Stimulated activated CD8-positive, alpha-beta memory T cell treated with anti-CD3 and anti-CD28 coated beads, Interleukin-15, amount 100 ng/mL, for 48 hours (primary cell): ENCODE measurements at regions not wholly inside any gene's neighbourhood (a gene's known extent, or its start where the extent isn't known, plus 50 kb on each side); places are given as distances from the start of the nearest gene placed in this dataset.

Experiments
- DNase-seq, 2 donors: peaks; one replicate each; pipeline ENCODE4 v3.0.0-alpha.2; 2020; ENCODE audit warnings: low read depth in 2 of 2

DNA sequence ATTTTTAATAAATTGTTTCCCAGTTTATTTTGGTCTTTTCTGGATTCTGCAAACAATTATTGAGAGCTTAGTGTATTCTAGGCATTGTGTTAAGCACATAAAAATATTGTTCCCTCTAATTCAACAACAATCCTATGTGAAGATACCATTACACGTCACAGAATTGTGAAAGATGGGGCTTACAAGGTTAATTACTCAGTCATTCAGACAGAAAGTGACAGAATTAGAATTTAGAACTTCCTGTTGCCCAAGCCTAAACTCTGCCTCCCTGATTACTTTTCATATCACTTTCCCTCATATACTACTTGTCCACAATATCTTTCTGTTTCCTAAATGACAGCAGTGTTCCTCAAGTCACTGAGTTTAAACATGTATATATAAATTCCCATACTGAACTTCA is 186.7 kb upstream of the VEGFC start:
- no peak for DNase-seq

DNA sequence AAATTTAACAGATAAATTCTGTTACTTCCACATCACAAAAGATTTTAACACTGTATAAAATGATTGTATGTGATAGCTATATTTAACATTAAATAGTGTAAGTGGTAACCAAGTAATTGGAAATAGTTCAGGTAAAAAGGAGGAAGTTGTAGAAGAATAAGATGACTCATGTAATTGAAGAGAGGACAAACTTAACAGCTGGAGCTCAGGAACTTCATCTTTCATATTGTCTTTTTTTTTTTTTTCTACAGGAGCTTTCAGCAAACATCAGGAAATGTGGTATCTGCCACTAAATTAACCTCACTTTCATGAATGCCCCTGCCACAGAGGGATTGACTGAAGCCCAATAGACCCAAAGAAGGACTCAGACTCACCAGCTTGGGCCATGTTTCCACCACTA is 188.4 kb upstream of the VEGFC start:
- DNase-seq, result no peak

DNA sequence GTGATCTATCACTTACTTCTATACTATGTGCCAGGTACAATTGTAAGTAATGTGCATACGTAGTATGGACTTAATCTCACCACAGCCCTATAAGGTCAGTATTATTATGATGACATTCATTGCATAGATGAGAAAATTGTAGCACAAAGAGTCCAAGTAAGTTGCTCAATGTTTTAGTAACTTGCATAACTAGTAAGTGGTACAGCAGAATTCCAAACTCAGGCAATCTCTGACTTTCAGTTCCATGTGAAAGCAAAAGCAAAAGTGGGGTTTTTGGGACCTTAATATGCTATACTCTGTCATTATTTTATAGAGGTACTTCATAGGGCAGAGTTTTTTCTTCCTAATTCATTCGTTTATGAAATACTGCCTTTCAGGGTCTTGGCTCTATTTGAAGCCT is 188.8 kb upstream of the VEGFC start:
- no peak for DNase-seq

DNA sequence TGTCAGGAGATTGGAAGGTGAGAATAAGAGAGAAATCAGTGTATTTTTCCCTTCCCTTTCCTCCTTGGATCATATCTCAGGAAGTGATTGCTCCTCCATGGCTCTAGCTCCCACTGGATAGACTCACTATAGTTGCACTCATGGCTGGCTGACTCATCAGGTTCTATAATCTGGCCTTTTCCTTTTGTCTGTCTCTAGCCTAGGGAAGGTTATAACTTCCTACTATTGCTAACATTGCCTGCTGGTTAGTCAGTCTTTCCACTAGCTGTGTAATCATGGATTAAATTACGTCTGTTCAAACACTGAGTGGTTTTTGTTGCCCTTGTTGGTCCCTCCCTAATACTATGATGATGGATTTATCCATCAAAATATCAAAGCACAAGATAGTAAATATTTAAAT is 195.5 kb upstream of the VEGFC start:
- DNase-seq, result no peak

DNA sequence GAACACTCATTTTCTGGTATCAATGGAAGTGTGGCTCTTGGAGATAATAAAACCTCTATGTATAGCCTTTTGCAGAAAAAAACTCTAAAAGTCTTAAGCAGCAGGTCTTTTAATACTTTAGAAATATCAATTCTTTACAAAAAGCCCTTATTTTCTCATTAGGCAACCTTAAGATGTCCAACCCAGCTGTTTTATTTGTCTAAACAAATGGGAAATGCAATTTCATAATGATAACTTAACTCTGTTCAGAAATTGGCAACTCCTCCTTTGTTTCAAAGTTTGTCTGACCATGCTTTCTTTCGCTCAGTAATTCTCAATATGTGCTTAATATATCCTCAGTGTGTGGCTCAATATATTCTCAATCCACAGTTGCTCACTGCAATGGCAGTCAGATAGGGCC is 196.5 kb upstream of the VEGFC start:
- DNase-seq, result no peak

DNA sequence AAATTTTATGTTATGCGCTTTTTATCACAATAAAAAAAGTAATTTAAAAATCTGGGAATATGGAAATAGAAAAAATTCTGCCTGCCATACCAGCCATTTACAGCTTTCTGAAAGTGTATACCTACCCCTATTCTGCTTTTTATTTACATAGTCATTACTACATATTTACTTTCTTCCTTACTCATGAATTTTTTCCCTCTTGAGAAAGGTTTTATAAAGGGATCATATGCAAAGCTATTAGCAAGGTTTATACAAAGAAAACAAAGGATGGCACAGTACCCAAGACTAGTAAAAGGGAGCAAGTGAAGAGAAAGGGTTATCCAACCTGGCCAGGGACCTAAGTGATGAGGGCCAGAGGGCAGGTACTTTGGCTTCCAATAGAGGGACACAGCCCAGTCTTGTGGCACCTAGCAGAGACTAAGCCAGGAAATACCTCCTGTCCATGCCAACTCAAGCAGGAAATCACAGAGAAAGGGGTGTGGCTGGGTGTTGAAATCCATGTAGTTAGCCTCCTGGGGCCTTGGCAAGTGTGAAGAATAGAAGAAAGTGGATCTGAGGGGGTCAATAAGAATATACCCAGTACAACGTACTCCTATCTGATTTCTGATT is 207.3 kb upstream of the VEGFC start:
- no peak for DNase-seq

DNA sequence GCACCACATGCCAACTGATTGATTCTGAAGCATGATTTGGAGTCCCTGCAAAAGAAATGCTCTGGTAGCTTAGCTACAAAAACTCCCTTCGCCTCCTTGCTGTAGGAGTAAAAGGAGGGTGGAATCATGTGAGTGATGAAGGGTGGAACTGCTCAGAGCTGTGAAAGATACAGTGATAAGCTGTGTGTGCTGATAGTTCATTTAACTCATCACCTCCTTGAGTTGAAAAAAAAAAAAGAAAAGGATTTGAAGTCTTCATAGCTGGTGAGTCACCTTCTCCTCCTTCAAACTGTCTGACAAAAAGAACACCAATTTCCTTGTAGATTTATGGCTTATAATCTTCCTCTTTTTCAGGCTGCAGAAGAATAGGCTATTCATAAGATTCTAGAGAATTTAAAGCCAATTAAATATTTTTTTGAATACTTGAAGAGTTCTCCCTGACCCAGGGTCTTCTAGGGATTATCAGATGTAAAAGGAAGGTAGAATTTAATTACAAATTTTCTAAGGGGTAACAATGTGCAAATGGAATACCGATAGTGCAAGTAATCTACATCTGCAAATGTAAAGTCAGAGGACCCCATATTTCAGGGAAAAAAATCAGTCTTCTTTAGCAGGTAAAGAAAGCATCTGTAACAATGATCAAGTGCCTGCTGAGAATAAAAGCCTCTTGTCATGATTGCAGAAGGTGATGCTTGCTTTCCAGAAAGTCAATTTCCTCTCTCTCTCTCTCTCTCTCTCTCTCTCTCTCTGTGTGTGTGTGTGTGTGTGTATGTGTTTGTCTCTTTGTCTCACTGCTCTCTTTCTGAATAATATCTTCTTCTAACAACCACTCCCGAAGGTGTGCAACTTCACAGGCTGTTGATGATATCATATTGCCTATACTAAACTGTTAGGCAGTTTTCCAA is 208.8 kb upstream of the VEGFC start:
- no peak for DNase-seq

DNA sequence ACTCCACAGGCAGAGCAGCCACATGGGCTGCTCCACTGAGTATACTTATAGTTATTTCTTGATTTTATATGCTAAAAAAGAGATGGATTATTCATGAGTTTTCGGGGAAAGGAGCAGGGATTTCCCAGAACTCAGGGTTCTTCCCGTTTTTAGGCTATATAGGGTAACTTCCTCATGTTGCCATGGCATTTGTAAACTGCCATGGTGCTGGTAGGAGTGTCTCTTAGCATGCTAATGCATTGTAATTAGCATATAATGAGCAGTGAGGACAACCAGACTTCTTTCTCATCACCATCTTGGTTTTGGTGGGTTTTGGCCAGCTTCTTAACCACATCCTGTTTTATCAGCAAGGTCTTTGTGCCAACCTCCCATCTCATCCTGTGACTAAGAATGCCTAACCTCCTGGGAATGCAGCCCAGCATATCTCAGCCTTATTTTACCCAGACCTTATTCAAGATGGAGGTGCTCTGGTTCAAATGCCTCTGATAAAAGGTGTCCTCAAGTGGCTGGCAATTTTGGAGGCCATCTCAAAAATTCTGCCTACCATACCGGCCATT is 213.0 kb upstream of the VEGFC start:
- DNase-seq, result no peak

DNA sequence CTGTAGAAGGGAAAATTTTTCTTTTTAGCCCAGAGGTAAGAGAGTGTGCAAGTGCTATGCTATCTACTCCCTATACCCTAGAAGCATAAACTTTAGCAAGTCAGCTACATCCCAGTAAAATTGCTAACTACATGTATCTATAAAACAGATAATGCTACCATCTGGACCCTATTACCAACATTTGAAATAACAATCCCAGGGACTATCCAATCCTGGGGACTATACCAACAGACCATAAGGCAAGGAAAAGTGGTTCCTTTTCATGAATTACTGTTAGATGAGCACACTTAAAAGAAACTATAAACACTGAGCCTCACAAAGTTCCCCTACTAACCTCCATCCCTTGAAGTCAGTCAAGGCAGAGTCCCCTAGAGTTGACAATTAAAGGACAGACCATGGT is 213.6 kb upstream of the VEGFC start:
- no peak for DNase-seq

DNA sequence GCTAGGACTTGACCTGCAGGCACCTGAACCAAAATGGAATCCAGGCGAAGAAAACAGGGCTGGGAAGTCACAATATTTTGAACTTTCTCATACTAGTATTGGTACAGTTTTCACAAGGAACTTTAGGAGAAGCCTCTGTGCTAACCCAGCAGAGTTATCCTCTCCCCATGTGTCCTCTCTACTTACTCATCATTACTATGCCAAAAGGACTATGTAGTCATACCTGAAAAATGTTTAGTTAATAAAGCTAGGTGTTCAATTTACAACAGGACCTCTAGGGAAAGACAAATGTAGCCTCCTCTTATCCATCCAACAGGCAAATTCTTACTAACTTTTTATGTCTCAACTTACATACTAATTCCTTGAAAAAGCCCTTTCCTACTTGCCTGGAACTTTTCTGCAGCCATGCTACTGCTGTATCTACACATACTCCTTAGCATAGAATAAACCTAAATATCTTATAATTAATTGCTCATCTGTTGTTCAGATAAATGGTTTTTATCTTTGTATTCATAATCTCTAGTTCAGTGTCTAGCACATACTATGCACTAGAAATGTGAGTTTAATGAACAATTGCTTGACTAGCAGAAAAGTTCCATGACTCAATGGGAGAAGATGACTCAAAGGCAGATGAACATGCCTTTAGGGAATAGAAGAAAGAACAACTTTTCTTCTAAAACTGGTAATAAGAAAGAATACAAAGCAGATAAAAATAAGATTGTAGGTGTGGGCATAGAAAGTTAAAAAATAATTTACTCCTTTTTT is 215.5 kb upstream of the VEGFC start:
- DNase-seq, result no peak

DNA sequence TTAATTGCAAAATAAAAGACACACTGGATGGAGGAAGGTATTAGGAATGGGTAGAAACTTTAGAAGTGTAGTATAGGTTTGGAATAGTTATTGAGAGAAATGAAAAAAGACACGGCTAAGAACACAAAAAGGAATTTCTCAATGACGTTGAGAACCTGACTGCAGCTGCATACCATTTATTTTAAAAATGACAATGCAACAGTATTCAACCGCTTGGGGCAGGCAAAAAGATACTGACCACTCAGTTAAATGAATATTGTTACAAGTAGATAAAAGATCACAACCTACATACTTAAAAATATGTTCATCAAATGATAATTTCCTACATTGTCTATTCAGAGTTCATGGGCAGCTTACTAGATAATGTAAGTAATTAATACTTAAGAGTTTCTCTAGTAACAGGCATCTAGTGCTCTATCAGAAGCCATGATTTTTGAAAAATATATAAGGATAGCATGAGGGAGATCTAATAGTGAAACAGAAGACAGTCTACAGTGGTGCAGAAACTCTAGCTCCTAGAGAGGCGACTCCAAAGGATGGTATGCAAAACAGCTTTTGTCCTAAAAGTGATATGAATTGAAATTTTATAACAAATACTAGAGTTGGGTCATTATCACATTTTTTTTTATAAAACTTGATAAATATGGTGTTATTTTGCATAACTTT is 216.2 kb upstream of the VEGFC start:
- DNase-seq, result no peak

DNA sequence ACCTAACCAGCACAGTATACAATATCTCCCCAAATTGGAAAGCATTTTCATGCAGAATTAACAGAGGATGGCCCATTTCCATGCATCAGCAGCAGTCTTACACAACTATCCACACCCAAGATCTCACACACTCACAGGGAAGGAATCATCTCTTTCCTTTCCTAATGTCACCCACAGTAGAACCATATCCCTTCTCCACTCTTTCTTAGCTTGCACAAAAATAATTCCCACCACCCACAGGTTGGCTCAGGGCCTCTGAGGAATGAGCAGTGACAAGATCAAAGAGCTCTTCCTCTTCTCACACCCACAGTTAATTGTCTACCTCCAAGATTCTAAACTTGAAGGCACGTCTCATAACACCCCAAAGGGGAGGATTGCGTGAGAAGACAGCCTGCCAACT is 217.7 kb upstream of the VEGFC start:
- no peak for DNase-seq

DNA sequence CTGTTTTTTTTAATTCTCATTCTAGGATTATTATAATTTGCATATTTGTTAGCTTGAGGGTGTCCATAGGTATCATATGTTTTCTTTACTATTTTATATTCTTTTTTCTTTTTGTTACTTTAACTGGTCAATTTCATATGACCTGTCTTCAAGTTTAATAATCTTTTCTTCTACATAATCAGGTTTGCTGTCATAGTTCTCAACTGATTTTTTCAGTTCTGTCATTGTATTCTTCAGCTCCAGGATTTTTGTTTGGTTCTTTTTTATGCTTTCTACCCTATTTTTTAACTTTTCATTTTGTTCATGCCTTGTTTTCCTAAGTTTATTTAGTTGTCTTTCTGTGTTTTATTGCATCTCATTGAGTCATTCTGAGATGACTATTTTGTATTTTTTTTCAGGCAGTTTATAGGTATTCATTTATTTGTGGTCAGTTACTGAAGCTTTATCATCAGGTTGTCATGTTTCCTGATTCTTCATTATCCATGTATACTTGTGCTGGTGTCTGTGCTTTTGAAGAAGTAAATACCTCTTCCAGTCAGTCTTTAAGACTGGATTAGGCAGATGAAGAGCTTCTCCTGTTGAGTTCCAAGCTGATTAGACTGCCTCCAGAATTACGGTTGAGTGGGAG is 220.3 kb upstream of the VEGFC start:
- DNase-seq, result no peak

DNA sequence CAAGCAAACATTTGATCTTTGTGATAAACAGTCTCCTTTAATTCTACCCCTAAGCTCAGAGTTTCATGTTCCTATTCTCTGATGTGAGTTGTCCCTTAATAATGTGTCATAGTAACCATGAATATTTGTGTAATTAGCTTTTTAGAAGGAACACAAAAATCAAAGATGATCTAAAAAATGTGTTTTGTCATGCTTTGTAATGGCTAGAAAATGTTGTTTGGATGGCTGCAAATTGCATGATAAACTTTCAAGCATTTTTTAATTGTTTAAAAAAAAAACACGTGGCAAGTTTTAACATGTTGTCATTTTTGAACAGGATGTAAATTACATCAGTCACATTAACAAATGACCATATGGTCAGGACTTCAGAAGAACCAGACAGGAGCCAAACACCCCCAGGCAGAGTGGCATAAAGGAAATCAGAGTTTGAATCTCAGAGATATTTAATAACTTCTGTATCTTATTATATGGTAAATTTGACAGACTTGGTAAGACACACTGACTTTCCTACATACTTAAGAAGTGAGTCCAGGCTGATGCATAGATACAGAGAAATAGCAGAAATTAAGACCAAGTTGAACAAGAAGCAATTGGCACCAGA is 223.9 kb upstream of the VEGFC start:
- no peak for DNase-seq

DNA sequence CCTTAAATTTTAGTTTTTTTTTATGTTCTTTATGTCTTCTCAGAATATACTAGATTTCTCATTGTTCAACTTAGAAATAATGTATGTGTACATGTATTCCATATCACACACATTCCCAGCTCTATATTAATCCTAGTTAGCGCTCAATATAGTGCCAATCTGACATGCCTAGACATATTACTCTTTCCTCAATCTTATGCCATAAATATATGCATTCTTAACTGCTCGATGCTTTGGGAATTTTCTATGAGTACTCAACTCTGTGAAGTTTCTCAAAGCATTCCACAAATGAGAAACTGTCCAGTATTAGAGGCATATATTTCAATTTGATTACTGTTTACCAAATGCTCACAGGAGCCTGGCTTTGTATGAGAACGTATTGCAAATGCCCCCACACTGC is 231.2 kb upstream of the VEGFC start:
- no peak for DNase-seq

DNA sequence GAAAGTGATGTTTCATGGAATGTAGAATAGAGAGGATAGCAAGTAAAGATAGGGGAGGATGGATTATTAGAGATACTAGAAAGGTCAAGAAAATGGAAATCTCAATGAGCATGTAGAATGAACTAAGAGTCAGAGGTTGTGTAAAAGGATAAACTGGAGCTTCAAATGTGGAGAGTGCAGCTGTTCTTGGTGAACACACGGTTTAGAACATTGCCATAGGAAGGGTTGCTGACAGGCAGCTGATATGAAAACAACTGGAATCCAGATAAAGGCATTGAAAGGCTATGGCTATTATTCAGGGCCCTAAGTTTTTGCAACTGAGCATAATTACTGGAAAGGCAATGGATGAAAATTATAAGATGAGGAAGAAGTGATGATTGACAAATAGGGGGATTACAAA is 239.6 kb upstream of the VEGFC start:
- DNase-seq, result no peak

DNA sequence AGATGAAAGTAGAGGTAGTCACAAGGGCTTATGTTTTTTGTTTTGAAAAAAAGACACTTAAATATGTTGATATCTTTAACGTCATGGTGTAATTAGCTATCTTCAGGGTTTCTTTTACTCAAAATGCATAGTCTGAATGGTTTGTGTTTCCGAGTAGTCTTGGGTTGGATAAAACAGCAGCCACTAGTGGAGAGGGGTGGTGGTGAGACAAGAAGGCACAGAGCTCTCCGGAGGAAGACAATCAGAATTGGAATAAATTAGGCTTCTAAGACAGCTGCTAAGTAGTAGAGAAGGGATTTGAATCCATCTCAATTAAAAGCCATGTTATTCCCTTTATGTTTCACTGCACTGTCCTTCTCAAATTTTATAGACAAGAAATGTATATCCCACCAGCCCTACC is 240.4 kb upstream of the VEGFC start:
- no peak for DNase-seq

DNA sequence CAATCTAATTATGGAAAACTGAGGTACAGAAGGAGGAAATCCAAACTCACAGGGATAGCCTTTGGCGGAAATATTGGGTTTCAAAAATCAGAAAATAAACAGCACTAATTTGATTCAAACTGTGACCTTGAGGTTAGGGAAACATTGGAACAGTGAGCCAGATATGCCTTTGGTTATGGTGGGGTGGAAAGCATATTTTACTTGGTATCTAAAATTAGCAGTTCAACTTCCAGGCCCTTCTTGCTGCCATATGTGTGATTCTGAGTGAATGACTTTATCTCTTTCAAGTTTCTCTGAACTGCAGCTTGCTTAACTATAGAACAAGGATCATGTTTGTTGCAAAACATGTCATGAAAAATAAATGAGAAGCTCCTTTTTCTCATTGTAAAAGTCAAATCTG is 240.9 kb upstream of the VEGFC start:
- no peak for DNase-seq

DNA sequence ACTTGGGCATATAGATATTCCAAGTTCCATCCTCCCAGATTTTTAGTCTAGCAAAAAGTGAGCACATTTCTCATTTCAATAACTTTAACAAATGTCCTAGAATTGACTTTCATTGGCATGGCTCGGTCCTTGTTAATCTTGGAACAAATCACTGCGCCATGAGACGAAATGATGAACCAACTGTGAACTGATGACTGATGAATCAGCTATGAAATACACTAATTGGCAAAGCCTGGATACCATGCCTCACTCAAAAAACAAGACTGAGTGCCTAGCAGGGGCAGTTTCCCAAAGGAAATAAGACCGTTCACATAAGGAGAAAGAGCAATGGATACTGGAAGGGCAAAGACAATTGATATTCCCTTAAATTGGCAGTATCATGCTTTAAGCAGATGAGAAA is 248.6 kb upstream of the VEGFC start:
- DNase-seq, result no peak

DNA sequence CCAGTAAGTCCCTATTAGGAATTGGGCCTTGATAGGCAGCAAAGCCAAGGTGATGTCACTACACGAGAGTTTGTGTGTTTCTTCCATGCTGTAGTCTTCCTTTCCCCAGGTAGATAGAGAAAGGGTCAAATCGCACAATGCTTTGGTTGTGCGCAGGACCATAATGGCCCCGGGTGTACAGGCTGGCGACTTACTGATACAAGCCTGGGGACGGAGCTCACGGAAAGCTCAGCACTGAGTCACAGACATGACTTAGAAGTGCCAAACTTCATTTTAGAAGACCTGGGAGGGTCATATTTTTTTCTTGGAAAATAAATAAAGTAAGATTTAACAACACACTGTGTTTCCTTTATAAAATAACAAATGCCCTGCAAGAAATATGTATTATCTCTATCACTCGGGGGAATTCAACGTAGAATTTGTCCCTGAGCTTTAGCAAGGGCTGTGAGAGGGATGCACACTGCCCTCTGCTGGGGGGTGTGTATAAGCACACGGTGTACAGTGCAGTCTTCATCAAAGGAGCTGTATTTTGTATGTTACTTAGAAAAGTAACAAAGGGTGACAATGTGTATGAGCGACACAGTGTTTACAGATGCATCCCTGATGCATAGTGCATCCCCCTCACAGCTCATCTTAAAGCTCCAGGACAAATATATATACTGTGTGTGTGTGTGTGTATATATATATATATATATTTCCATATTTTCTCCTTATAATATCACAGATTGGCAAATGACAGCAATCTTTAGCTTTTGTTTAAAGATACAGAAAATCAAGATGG is 254.5 kb upstream of the VEGFC start:
- DNase-seq, result peak; percentile 12 to 33
